Breast epithelium (tissue), 3 donors: ENCODE measurements at regions not wholly inside any gene's neighbourhood (a gene's known extent, or its start where the extent isn't known, plus 50 kb on each side); places are given as distances from the start of the nearest gene placed in this dataset.

Experiments used
- CTCF ChIP-seq, 3 donors: fragments of 450-650 bp; IDR thresholded peaks; one replicate each; pipeline ENCODE4 v1.5.1; 2016 to 2017; ENCODE audit warnings: antibody characterized with exemption in 3 of 3, mild to moderate bottlenecking in 3 of 3, moderate library complexity in 3 of 3
- POLR2A ChIP-seq: fragments of 450-650 bp; IDR thresholded peaks from one replicate; pipeline ENCODE4 v1.6.1; 2016; ENCODE audit warnings: antibody characterized with exemption, mild to moderate bottlenecking, moderate library complexity
- POLR2AphosphoS5 ChIP-seq, 3 donors: sonication (generic); formaldehyde crosslinking; IDR thresholded peaks; one replicate each; pipeline ENCODE4 v1.6.1; 2017; ENCODE audit warnings: antibody characterized with exemption in 3 of 3

- TF ChIP-seq POLR2A (no peak), CTCF (IDR thresholded peaks at IDR 0.05) (no peak), POLR2AphosphoS5 (IDR thresholded peaks at IDR 0.05) (no peak)
Observed at GRCh38 chr9:27645161-27645840, 72.0 kb upstream of the C9orf72 start.
